ENCODE measurements at regions not wholly inside any gene's neighbourhood (a gene's known extent, or its start where the extent isn't known, plus 50 kb on each side); places are given as distances from the start of the nearest gene placed in this dataset.

- TF ChIP-seq ZNF562 (CRISPR knock-in tag; IDR thresholded peaks at IDR 0.05; ENCODE audit: borderline replicate concordance) (no peak), ZNF746 (CRISPR knock-in tag; IDR thresholded peaks at IDR 0.05) (no peak)
Measured at GRCh38 chr16:85513180-85513579, 99.9 kb upstream of the GSE1 start (continued).

- Histone ChIP-seq H3K4me2 (ENCODE audit: low read depth, low read length) (peak overlapping the region; percentile 98; the same call in 1 of the 2 replicates), H3K4me1 (ENCODE audit: insufficient read depth, low read length) (peaks cover 55% of the 10 kb centered on the region), H3K9me3 (ENCODE audit: low read length) (no peaks in the 10 kb centered on the region), H4K20me1 (ENCODE audit: insufficient read depth, low read length) (no peaks in the 10 kb centered on the region), H3K79me2 (ENCODE audit: insufficient read depth, low read length) (no peaks in the 10 kb centered on the region), H3K27me3 (ENCODE audit: control insufficient read depth in 1 of 2, insufficient read depth in 2 of 2, low read length in 2 of 2) (no peaks in the 10 kb centered on the region), H2AFZ (ENCODE audit: low read length) (no peak overlapping the region), H3K4me3 (replicated peaks in 1 of 3; ENCODE audit: insufficient read depth in 1 of 3, low read depth in 2 of 3, low read length in 3 of 3) (no peak overlapping the region; a peak in 1 of 6 replicates), H3K36me3 (replicated peaks in 1 of 2; ENCODE audit: control insufficient read depth in 1 of 2, insufficient read depth in 2 of 2, low read length in 2 of 2) (no peaks in the 10 kb centered on the region), H3K9ac (ENCODE audit: insufficient read depth, low read depth, low read length) (peak overlapping the region; percentile 92), H3K27ac (ENCODE audit: extremely low read length, insufficient read depth, low read length) (peak overlapping the region; percentile 91)
- FAIRE-seq (no peak), DNase-seq (ENCODE audit: low spot score) (no peak), ATAC-seq (no peak)
- in situ Hi-C loops (cut with HindIII; ENCODE audit: extremely low pct_ligation_motif_present, low pct_unique_long_range_greater_than_20kb) = no loop called here
- POLR2A ChIA-PET = interaction anchor here (1.4 to 4.0 kb wide), 8 partner anchors 11 to 99 kb away, joined by 6 to 235 read pairs (median 38); partner anchors contain the start of gene GSE1
- TF ChIP-seq EED (CRISPR knock-in tag; IDR thresholded peaks at IDR 0.05) (0 out of 2 replicates have a peak, but pooled peaks have one; percentile 30), ATF7-NPFF (CRISPR knock-in tag; IDR thresholded peaks at IDR 0.05; ENCODE audit: low read depth) (0 out of 2 replicates have a peak, but pooled peaks have one; percentile 8), ZNF563 (CRISPR knock-in tag; IDR thresholded peaks at IDR 0.05) (0 out of 2 replicates have a peak, but pooled peaks have one; percentile 36), TBP (CRISPR knock-in tag; IDR thresholded peaks at IDR 0.05) (no peak)
- CTCF ChIA-PET (ENCODE audit: low intra/inter-chr PET ratio, low total read pairs) = interaction anchor here (1.5 kb wide), 1 partner anchor 22 kb away, joined by 5 read pairs; no protein-coding TSS in a partner anchor
- BruUV-seq (replicated peaks) = no TSS peak
- WGBS (ENCODE audit: low lambda C conversion rate) = 72% methylated on average over 9 of the region's 10 CpGs
- intact Hi-C loops (cut with micrococcal nuclease; ENCODE audit: unreplicated experiment) = no loop called here
Measured at GRCh38 chr16:85513649-85514048, 99.5 kb upstream of the GSE1 start.

DNA sequence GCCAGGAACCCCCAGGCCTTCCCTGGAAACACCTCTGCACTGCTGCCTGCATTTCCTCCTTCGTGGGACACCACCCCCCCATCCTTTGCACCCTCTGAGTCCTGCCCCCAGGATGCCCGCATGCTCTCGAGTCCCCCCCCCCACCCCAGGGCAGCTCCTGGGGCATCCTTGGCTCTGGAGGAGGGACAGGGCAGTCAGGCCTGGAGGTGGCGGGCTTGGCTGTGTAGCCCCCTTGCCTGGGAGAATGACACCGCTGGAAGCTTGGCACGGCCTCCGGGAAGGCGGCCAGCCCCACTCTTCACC is 98.9 kb upstream of the GSE1 start:
- WGBS (ENCODE audit: low lambda C conversion rate) = 24% methylated on average over 8 of the region's 8 CpGs
- H3K4me3 ChIP-seq (replicated peaks in 1 of 3; ENCODE audit: insufficient read depth in 1 of 3, low read depth in 2 of 3, low read length in 3 of 3) = peak overlapping the region in 1 of 3 experiments; percentile 73; a peak in 1 of 6 replicates
- TF ChIP-seq ZNF740 (CRISPR knock-in tag; IDR thresholded peaks at IDR 0.05) = peak; percentile 33; the same call in 1 of the 2 replicates
- 0 out of 2 replicates have a peak, but pooled peaks have one; percentile 19 for TF ChIP-seq ZNF572 (CRISPR knock-in tag; IDR thresholded peaks at IDR 0.05)
- TF ChIP-seq ZSCAN29 (CRISPR knock-in tag; conservative IDR thresholded peaks at IDR 0.05) = no peak
- 0 out of 2 replicates have a peak, but pooled peaks have one; percentile 8 for TF ChIP-seq PCBP1 (IDR thresholded peaks at IDR 0.05; ENCODE audit: borderline replicate concordance, low read depth, low read length)
- no peak for TF ChIP-seq CC2D1A (CRISPR knock-in tag; IDR thresholded peaks at IDR 0.05)
- 0 out of 2 replicates have a peak, but pooled peaks have one; percentile 1 for TF ChIP-seq ZNF598 (CRISPR knock-in tag; IDR thresholded peaks at IDR 0.05; ENCODE audit: borderline replicate concordance)
- TF ChIP-seq NR2F2 (IDR thresholded peaks at IDR 0.05; ENCODE audit: borderline replicate concordance, low read depth) = peak; percentile 40; the same call in 1 of the 2 replicates
- peak; percentile 43 for TF ChIP-seq HNRNPLL (IDR thresholded peaks at IDR 0.05; ENCODE audit: low read depth, low read length, poor library complexity, severe bottlenecking)
- no peak for TF ChIP-seq CCAR2 (optimal IDR thresholded peaks at IDR 0.05; ENCODE audit: low read depth, low read length)
- TF ChIP-seq ZNF563 (CRISPR knock-in tag; IDR thresholded peaks at IDR 0.05) = no peak
- TF ChIP-seq HNRNPL (IDR thresholded peaks at IDR 0.05; ENCODE audit: low read depth, low read length) = peak; percentile 58; the same call in 1 of the 2 replicates
- TF ChIP-seq DNMT1 (CRISPR knock-in tag; IDR thresholded peaks at IDR 0.05) = no peak
- 0 out of 2 replicates have a peak, but pooled peaks have one; percentile 24 for TF ChIP-seq ZNF768 (CRISPR knock-in tag; IDR thresholded peaks at IDR 0.05)
- no peak for TF ChIP-seq SKI (IDR thresholded peaks at IDR 0.05; ENCODE audit: partially characterized antibody)

More for the DNA sequence above, 98.9 kb upstream of the GSE1 start:
- in situ Hi-C loops (cut with HindIII; ENCODE audit: extremely low pct_ligation_motif_present, low pct_unique_long_range_greater_than_20kb) = no loop called here
- H4K20me1 ChIP-seq (ENCODE audit: insufficient read depth, low read length) = no peaks in the 10 kb centered on the region
- ATAC-seq (no peak), FAIRE-seq (no peak), DNase-seq (ENCODE audit: low spot score) (no peak)
- no peaks in the 10 kb centered on the region for H3K36me3 ChIP-seq (replicated peaks in 1 of 2; ENCODE audit: control insufficient read depth in 1 of 2, insufficient read depth in 2 of 2, low read length in 2 of 2)
- intact Hi-C loops (cut with micrococcal nuclease; ENCODE audit: unreplicated experiment) = no loop called here
- H3K4me1 ChIP-seq (ENCODE audit: insufficient read depth, low read length) = peaks cover 49% of the 10 kb centered on the region
- H3K9ac ChIP-seq (ENCODE audit: insufficient read depth, low read depth, low read length) = peak overlapping the region; percentile 92
- H3K27me3 ChIP-seq (ENCODE audit: control insufficient read depth in 1 of 2, insufficient read depth in 2 of 2, low read length in 2 of 2) = no peaks in the 10 kb centered on the region
- no peaks in the 10 kb centered on the region for H3K79me2 ChIP-seq (ENCODE audit: insufficient read depth, low read length)
- ChIA-PET POLR2A (interaction anchor here (0.9 to 4.0 kb wide), 17 partner anchors 11 to 124 kb away, joined by 3 to 235 read pairs (median 17); partner anchors contain the start of gene GSE1), CTCF (ENCODE audit: low intra/inter-chr PET ratio, low total read pairs) (interaction anchor here (1.5 kb wide), 1 partner anchor 23 kb away, joined by 5 read pairs; no protein-coding TSS in a partner anchor)
- no TSS peak for BruUV-seq (replicated peaks)
- no peak overlapping the region for H2AFZ ChIP-seq (ENCODE audit: low read length)
- H3K27ac ChIP-seq (ENCODE audit: extremely low read length, insufficient read depth, low read length) = peak overlapping the region; percentile 91
- no peaks in the 10 kb centered on the region for H3K9me3 ChIP-seq (ENCODE audit: low read length)
- H3K4me2 ChIP-seq (ENCODE audit: low read depth, low read length) = peak overlapping the region; percentile 98
